Endothelial cell of umbilical vein (primary cell): ENCODE measurements at regions not wholly inside any gene's neighbourhood (a gene's known extent, or its start where the extent isn't known, plus 50 kb on each side); places are given as distances from the start of the nearest gene placed in this dataset.

Source experiments
- BruUV-seq: library from RNA; stranded (reverse); fragments of 400-500 nt; replicated peaks from 2 replicates; lab custom pipeline; 2021; lab: Mats Ljungman, UMichigan
- CTCF ChIA-PET: fragments of 300-600, 350-600 bp; sonication (Branson Sonifier 250); formaldehyde crosslinking; loops from one replicate; lab custom pipeline; 2021; ENCODE audit warnings: antibody characterized with exemption, inconsistent platforms; lab: Charles Lee
- POLR2A ChIA-PET: fragments of 300-600, 350-600 bp; sonication (Branson Sonifier 250); formaldehyde crosslinking; loops from one replicate; lab custom pipeline; 2021; ENCODE audit warnings: antibody characterized with exemption, inconsistent platforms; lab: Charles Lee
- DNase-seq: peaks from one replicate; pipeline ENCODE4 v3.0.0-alpha.2; 2011; ENCODE audit warnings: low read depth, low spot score
- FAIRE-seq: peaks from 2 replicates; lab custom pipeline; 2011; peaks lifted over from hg19 to GRCh38; lab: Jason Lieb, UNC
- H2AFZ ChIP-seq: 2 replicates; pipeline ENCODE4 v1.6.0; 2012; ENCODE audit warnings: low read depth, low read length, control low read depth, inconsistent platforms
- H3K27ac ChIP-seq: 2 replicates; pipeline ENCODE4 v1.5.1; 2011; ENCODE audit warnings: low read depth, mild to moderate bottlenecking, control low read depth, low read length, moderate library complexity; ENCODE audit not compliant: insufficient read depth
- H3K27me3 ChIP-seq, 2 experiments: 2 replicates each; pipeline versions ENCODE4 v1.6.0 to v1.6.1; 2011; ENCODE audit warnings: low read length in 2 of 2, mixed read lengths in 1 of 2; ENCODE audit not compliant: control insufficient read depth in 2 of 2, insufficient read depth in 2 of 2
- H3K36me3 ChIP-seq, 2 experiments: 2 replicates in 1 of 2; 3 replicates in 1 of 2; pipeline ENCODE4 v1.5.1; 2011; ENCODE audit warnings: low read length in 2 of 2, mild to moderate bottlenecking in 1 of 2, moderate library complexity in 1 of 2; ENCODE audit not compliant: control insufficient read depth in 2 of 2, insufficient read depth in 2 of 2; ENCODE audit errors: extremely low read depth in 1 of 2
- H3K4me1 ChIP-seq: 3 replicates; pipeline ENCODE4 v1.5.1; 2011; ENCODE audit warnings: mild to moderate bottlenecking, low read length; ENCODE audit not compliant: control insufficient read depth, insufficient read depth; ENCODE audit errors: extremely low read depth
- H3K4me2 ChIP-seq: 2 replicates; pipeline ENCODE4 v1.6.1; 2011; ENCODE audit warnings: low read length, control low read depth, mixed read lengths; ENCODE audit not compliant: insufficient read depth
- H3K4me3 ChIP-seq, 3 experiments: fragments of 200-600 bp in 1 of 3; sonication (generic), shearing (Covaris generic) in 1 of 3; replicated peaks in 1 of 3; 2 replicates each; pipeline ENCODE4 v1.5.1; 2011 to 2016; ENCODE audit warnings: control low read depth in 3 of 3, low read length in 3 of 3, mild to moderate bottlenecking in 2 of 3, inconsistent platforms in 1 of 3, low read depth in 1 of 3, moderate library complexity in 1 of 3; ENCODE audit not compliant: insufficient read depth in 1 of 3
- H3K79me2 ChIP-seq: 2 replicates; pipeline ENCODE4 v1.6.0; 2012; ENCODE audit warnings: low read length, inconsistent platforms; ENCODE audit not compliant: control insufficient read depth, insufficient read depth
- H3K9ac ChIP-seq: replicated peaks from 2 replicates; pipeline ENCODE3; 2011; ENCODE audit warnings: low read length, control low read depth; ENCODE audit not compliant: insufficient read depth; ENCODE audit errors: extremely low read depth
- H3K9me1 ChIP-seq: replicated peaks from 3 replicates; pipeline ENCODE4 v1.6.0; 2011; ENCODE audit warnings: mild to moderate bottlenecking, low read length; ENCODE audit not compliant: control insufficient read depth, insufficient read depth; ENCODE audit errors: extremely low read depth
- H3K9me3 ChIP-seq: replicated peaks from 2 replicates; pipeline ENCODE4 v1.5.1; 2012; ENCODE audit warnings: low read length, inconsistent platforms; ENCODE audit not compliant: control insufficient read depth, insufficient read depth
- H4K20me1 ChIP-seq: replicated peaks from 2 replicates; pipeline ENCODE3; 2011; ENCODE audit warnings: mild to moderate bottlenecking, low read length; ENCODE audit not compliant: control insufficient read depth, insufficient read depth; ENCODE audit errors: extremely low read depth
- CTCF ChIP-seq, 2 donors: IDR thresholded peaks; 1 replicate in 1 of 2; 2 replicates in 1 of 2; pipeline ENCODE4 v1.5.1; 2011; ENCODE audit warnings: low read length in 2 of 2, mild to moderate bottlenecking in 2 of 2, moderate library complexity in 2 of 2, control low read depth in 1 of 2, inconsistent platforms in 1 of 2, low read depth in 1 of 2; ENCODE audit not compliant: insufficient read depth in 1 of 2; ENCODE audit errors: extremely low read depth in 1 of 2
- EZH2 ChIP-seq: IDR thresholded peaks from 2 replicates; pipeline ENCODE4 v1.6.1; 2012; ENCODE audit warnings: borderline replicate concordance, low read depth, mild to moderate bottlenecking, moderate library complexity, low read length, inconsistent platforms; ENCODE audit not compliant: severe bottlenecking
- FOS ChIP-seq: IDR thresholded peaks from 2 replicates; pipeline ENCODE4 v1.6.1; 2011; ENCODE audit warnings: mild to moderate bottlenecking, low read length, moderate library complexity, borderline replicate concordance; ENCODE audit not compliant: insufficient read depth
- GATA2 ChIP-seq: IDR thresholded peaks from 2 replicates; pipeline ENCODE4 v1.7.0; 2011; ENCODE audit warnings: low read depth, mild to moderate bottlenecking, moderate library complexity, mixed read lengths, low read length; ENCODE audit not compliant: insufficient read length, insufficient read depth
- JUN ChIP-seq: IDR thresholded peaks from 2 replicates; pipeline ENCODE4 v1.6.1; 2011; ENCODE audit warnings: borderline replicate concordance, low read depth; ENCODE audit not compliant: insufficient read length, insufficient read depth
- MAX ChIP-seq: IDR thresholded peaks from 2 replicates; pipeline ENCODE4 v1.6.1; 2011; ENCODE audit not compliant: insufficient read depth, insufficient read length
- MYC ChIP-seq: IDR thresholded peaks from one replicate; pipeline ENCODE4 v1.6.1; 2011; ENCODE audit warnings: mild to moderate bottlenecking, low read depth, low read length
- POLR2A ChIP-seq: IDR thresholded peaks from 2 replicates; pipeline ENCODE4 v1.6.1; 2012; ENCODE audit warnings: low read depth, mild to moderate bottlenecking, control low read depth, low read length
- POLR2AphosphoS5 ChIP-seq: IDR thresholded peaks from 2 replicates; pipeline ENCODE4 v1.6.1; 2012; ENCODE audit warnings: low read depth, mild to moderate bottlenecking, control low read depth, low read length, moderate library complexity; ENCODE audit not compliant: insufficient read depth
- dilution Hi-C: fragments of 300-500 bp; cut with MboI; formaldehyde crosslinking; loops from one replicate; pipeline ENCODE4 v1.15.0; 2019; ENCODE audit warnings: low sequenced_read_pairs; ENCODE audit not compliant: extremely low pct_ligation_motif_present
- intact Hi-C: fragments of 100-400 bp; cut with micrococcal nuclease; formaldehyde crosslinking; loops from one replicate; pipeline ENCODE4 v1.10.0; 2022

- H3K4me3 ChIP-seq: no peak overlapping the region
- ChIA-PET CTCF (no interaction called here), POLR2A (no interaction called here)
- intact Hi-C loops: no loop called here
- H3K36me3 ChIP-seq: no peaks in the 10 kb centered on the region
- TF ChIP-seq FOS: no peak
- TF ChIP-seq JUN: no peak
- TF ChIP-seq GATA2: no peak
- no peak for TF ChIP-seq POLR2AphosphoS5
- TF ChIP-seq EZH2: no peak
- TF ChIP-seq MAX: no peak
- TF ChIP-seq CTCF (IDR thresholded peaks at IDR 0.05; ENCODE audit: extremely low read depth in 1 of 2, insufficient read depth in 1 of 2, low read depth in 1 of 2, low read length in 2 of 2): no peak
- TF ChIP-seq POLR2A: no peak
- no peak for TF ChIP-seq MYC
- H3K4me2 ChIP-seq: no peak overlapping the region
- H3K9me1 ChIP-seq: no peaks in the 10 kb centered on the region
- no peak overlapping the region for H2AFZ ChIP-seq
- no peaks in the 10 kb centered on the region for H3K9me3 ChIP-seq
- no peak overlapping the region for H3K9ac ChIP-seq
- no peak overlapping the region for H3K27ac ChIP-seq
- DNase-seq (no peak), FAIRE-seq (no peak)
- BruUV-seq: no TSS peak
- H3K79me2 ChIP-seq: no peaks in the 10 kb centered on the region
- H3K4me1 ChIP-seq: no peaks in the 10 kb centered on the region
- H4K20me1 ChIP-seq: no peaks in the 10 kb centered on the region
- dilution Hi-C loops: no loop called here
- peaks cover 10 to 16% of the 10 kb centered on the region in 2 experiments for H3K27me3 ChIP-seq
These were observed 97.0 kb downstream of the SEC61B start for GRCh38 chr9:99319048-99319447.
